ENCODE measurements at regions not wholly inside any gene's neighbourhood (a gene's known extent, or its start where the extent isn't known, plus 50 kb on each side); places are given as distances from the start of the nearest gene placed in this dataset.
"Not testable (repeated sequence)": the region's sequence is repeated elsewhere in the genome, so short reads cannot be mapped to it uniquely, and the experiment has no call there.

DNA sequence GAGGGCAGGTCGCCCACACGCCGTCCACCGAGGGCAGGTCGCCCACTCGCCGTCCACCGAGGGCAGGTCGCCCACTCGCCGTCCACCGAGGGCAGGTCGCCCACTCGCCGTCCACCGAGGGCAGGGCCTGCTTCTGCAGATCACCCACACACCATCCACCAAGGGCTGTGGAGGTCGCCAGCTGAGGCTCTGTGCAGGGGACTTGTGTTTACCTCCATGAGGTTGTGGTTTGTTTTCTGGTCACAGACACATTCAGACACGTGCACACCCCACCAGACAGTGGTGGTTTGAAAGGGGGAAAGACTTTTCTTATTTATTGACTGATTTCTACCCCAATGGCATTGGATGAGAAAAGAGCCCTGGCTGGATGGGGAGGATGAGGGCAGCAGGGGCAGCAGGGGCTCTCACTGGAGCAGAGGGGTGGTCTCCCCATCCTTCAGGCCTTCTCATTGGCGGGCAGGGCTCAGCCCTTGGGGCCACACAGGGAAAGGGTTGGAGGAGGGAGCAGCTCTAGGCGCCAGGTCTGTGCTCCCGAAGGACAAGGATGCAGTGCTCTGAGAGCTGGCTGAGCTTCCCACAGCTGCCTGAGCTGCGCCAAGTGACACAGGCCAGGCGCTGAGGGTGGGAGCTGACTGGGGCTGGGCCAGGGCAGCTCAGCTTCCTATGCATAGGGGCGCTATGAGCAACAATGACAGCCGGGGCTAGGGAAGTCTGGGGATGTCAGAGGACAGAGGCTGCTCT is 252.6 kb upstream of the B3GAT1 start:
- DNase-seq = no peak

DNA sequence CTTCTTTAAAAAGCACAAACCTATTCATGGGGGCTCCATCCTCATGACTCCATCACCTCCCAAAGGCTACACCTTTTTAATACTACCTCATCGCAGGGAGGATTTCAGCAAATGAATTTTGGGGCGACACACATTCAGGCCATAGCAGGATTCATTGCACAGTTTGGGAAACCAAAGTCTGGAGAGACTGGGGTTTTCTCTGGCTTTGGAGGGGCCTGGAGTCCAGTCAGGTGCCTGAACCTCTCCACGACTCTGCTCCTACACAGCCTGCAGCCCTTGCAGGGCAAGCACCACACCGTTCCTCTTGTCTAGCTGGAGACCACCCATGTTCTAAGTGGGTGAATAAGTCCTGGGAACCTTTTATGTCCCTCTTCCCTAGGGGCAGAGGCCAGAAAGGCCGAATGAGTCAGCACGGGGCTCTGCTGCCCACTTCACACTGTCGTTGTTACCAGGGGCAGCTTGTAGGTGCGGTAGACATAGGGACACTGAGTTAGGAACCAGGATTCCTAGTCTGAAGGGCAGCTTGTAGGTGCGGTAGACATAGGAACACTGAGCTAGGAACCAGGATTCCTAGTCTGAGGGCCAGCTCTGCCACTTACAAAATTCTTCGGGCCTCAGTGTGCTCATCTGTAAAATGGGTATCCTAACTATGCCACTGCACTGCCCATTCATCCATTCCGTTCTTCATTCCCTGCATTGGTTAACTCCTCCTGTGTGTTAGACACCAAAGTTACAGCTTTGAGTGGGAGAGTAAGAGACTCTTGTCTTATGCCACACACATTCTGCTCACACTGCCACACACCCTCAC is 251.7 kb upstream of the B3GAT1 start:
- DNase-seq = no peak

DNA sequence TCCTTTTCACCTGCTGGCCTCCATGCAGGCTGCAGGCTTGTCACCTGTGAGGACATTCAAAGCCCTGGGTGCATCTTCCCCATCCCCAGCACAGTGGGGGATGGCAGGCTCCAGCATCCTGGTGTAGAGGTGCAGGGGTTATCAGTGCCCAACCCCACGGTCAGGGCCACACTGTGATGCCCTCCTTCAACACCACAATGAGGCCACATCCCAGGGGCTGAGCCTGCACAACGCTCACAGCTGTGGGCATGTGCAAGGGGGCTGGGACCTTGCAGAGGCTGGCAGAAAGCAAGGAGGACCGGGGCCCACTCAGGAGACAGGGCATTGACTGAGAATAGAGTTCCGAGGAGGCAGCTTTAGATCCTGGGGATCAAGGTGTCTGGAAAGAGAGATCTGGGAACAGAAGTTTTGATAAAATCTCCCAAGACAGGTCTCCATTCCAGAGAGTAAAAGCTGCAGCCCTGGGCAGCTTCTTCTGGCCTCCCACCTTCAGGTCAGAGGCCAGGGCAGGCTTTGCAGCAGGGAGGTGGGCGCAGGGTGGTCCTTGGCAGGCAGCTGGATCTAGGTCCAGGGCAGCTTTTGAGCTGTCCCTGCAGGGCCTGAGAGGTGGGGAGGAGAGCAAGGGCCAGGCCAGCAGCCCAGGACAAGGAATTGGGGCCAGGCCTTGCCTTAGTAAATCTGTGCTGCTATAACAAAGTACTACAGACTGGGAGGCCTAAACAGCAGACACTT is 250.8 kb upstream of the B3GAT1 start:
- DNase-seq = no peak

DNA sequence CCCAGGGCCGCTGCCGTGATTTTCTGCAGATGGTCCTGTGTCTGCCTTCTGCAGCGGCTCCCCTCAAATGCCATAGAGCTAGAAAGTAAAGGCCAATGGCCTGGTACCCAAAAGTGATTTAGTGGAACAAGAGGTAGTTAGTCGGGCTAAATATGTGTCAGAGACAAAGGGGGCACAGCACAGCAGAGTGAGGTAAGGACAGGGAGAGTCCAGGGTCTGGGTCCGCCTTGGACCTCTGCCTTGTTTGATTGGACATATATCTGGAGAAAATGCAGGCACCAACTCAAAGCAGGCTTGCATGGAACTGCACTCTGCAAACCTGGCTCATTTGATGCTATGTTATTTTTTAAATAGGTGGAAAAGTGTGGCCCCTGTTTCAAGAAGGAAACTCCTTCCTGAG is 249.6 kb upstream of the B3GAT1 start:
- DNase-seq = no peak

DNA sequence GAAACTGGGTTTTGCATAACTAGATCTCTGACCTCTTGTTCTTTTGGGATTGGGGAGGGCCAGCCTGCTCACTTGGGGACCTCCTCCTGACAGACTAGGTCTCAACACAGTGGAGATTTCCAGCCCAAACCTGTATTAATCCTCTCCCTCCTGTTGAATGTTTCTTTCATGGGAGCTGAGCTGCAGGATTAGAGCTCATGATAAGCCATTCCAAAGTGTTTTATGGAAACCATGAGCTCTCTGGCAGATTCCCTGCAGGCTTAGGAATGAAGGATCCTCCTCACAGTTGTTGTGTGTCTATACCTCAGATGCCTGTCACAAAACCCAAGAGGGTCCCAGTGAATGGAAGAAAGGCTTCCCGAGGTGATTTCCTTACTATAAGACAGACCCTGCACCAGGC is 248.4 kb upstream of the B3GAT1 start:
- no peak for DNase-seq

DNA sequence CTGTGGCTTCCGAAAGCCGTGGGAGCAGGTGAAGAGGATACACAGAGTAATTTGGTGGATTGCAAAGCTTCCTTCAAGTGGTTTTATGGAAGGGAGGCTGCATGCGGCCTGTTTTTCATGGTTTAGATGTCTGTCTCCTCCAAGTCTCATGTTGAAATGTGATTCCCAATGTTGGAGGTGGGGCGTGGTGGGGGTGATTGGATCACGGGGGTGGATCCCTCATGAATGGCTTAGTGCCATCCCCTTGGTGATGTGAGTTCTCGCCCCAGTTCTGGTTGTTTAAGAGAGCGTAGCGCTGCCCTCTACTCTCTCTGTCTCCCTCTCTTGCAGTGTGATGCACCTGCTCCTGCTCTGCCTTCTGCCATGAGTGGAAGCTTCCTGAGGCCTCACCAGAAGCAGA is 247.8 kb upstream of the B3GAT1 start:
- no peak for DNase-seq

DNA sequence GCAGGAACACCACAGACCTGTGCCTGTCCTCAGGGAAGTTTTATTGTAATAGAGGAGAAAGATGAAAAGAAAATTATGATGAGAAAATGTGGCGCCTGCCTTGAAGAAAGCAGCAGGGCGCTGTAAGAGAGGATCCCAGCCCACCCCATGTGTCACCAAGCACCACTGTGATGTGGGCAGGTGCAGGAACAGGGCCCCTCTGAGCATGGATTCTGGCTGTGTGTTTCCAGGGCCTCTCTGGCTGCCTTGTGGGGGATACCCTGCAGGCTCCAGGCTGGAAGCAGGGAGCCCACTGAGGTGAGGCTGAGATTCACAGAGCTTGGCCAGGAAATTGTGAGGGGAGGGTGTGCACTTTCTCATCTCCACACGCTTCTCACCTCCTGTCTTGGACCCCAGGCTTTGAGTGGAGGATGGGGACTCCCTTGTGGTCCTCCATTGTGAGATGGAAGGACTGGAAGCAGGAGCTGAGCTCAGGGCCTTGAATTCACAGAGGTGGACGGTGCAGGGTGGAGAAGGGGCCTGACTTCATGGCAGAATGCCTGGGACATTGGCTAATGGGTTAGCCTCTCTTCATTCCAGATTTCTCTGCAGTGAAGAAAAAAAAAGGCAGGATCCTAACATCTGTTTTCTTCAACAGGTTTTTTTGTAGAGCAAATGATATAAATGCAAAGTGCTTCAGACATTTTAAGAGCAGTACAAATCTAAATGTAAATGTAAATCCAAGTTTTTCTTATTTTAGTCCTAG is 246.6 kb upstream of the B3GAT1 start:
- DNase-seq = no peak

DNA sequence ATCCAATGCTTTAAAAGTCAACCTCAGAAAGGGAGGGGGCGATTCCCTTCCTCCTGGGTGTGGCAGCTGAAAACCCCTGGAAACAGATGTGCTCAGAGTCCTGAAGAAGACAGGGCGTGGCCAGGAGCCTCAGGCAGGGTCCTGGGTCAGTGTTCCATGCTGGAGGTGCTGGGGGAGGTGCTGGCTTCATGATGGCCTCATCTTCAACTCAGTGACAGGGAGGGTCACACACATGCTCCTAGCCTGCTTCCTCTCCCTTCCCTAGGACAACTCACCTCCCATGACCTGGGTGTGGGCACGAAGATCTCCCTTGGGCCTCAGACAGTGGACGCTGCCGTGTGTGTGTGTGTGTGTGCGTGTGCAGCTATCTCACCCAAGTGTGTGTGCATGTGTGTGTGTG is 245.6 kb upstream of the B3GAT1 start:
- DNase-seq = no peak

DNA sequence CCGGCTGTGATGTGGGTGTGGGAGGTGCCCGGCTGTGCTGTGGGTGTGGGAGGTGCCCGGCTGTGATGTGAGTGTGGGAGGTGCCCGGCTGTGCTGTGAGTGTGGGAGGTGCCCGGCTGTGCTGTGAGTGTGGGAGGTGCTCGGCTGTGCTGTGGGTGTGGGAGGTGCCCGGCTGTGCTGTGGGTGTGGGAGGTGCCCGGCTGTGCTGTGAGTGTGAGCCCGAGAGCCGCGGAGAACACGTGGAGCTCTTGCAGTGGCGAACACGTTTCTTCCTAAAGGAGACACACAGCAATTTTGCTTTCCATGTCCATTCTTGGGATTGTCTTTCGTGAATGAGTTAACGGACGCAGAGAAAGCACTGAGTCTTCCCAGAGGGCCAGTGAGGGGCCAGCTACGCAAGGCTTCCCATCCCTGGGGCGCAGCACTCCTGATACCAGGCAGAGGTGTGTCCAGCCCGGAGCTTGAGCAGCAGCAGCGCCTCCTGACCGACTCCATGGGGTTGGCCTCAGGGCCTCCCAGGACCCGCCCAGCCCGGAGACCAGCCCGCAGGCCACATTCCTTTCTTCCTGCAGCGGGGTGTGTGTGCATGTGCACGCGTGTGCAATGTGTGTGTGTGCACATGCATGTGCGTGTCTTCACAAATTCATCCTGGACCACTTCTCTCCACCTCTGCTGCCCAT is 245.0 kb upstream of the B3GAT1 start:
- no peak for DNase-seq

DNA sequence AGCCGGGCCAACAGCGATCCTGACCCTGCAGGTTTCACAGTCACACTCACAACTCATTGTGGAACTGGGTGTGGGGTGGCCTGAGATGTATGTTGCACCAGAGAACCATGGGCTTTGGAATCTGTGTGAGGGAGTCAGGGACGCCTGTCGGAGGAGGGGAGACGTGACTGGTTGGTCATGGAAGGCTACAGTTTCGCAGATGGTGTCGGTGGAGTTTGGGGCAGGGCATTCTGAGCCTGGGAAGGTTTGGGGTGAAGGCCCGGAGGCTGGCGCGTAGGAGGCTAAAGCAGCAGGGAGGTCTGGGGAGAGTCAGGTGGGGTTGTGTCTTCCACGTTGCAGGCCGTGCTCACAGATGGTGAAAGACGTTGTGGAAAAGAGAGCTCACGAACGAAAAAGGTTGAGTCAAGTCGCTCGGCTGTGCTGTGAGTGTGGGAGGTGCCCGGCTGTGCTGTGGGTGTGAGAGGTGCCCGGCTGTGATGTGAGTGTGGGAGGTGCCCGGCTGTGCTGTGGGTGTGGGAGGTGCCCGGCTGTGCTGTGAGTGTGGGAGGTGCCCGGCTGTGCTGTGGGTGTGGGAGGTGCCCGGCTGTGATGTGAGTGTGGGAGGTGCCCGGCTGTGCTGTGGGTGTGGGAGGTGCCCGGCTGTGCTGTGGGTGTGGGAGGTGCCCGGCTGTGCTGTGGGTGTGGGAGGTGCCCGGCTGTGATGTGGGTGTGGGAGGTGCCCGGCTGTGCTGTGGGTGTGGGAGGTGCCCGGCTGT is 244.2 kb upstream of the B3GAT1 start:
- DNase-seq = not testable (repeated sequence)

DNA sequence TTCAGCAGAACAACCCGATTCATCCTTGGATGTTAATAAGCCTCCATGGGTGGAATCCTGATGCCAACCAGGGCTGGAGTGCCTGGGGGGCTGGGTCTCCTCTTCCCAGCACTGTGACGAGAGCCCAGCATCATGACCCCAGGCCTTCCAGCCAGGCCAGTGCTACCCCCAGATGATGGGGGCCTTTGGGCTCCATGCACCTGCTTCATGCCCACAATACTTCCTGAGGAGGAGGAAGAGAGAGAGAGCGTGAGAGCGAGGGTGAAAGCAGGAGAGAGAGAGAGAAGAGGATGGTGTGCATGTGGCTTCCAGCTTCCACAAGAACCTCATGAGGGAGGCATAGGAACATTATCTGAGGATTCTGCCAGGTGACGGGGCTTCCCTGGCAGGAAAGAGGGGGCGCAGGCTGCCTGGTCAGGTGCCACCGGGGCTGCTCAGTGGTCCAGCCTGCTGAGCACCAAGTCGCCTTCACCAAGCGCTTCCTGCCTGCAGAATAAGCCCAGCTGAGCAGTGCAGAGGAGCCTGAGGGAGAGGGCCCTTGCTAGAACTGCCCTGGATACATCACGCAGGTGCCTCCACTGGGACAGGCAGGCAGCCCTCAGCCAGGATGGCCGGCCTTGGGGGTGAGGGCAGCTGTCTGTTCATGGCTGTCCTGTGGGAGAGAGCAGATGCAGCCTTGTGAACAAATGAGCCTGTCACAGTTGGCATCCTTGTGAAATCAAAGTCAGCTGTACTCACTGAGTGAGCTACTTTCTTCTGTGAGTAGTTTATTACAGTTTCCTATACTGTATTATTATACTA is 243.3 kb upstream of the B3GAT1 start:
- no peak for DNase-seq

DNA sequence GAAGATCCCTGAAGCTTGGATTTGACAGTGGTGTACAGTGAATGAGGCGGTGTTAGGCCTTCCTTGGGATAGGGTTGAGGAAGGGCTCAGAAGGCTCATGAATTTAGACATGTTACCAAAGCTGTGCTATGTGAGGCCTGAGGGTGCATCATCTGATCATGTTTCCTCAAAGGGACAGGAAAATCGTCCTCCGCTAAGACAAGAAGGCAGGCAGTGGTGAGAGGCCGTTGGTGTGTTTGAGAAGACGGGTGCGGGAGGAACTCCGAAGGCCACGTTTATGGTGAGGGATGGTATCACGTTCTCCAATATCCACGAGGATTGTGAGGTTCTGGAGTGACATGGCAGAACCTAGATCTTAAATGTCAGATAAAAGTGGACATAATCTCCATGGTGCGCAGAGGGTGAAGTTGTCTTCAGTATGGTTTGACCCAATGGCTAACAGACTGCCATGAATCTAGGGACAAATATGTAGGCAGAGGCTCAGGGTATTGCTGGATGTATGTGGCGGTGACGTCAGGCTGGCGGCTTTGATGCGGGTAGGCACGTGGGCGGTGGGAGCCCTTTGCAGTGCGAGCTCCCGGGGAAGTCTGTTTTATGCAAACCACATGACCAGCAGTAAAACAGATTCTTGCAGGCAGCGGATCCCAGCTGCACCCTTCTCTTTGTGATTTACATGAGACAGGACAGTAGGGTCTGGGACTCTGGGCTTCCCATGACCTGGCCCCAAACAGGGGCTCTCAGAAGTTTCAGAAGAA is 242.3 kb upstream of the B3GAT1 start:
- no peak for DNase-seq

DNA sequence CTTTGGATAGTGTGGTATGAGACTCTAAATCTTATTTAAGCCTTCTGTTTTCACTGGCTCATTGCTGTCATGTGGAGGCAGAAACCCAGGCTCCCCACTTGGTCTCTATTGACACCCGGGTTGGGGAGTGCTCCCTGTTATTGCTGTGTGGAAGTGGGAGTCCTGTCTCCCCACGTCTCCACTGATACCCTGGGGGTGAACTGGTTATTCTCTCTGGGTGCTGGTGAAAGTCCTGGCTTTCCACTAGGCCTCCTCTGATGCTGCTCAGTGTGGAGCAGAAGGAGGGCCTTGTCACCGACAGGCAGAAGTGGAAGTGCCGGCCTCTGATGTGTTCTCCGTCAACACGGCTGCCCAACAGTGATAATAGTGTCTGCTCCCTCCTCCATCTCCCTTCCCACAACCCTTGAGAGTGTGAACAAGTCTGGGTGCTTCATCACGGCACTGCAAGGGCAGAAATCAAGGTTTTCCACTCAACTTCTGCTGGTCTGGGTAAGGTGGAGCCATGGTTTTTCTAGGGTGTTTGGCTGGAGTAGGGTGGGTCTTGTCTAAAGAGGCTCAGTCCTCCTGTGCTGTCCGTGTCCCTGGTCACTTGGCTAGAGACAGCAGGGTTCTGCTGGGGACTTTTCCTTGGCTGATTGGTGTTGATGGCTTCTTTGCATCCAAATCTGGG is 240.7 kb upstream of the B3GAT1 start:
- no peak for DNase-seq

DNA sequence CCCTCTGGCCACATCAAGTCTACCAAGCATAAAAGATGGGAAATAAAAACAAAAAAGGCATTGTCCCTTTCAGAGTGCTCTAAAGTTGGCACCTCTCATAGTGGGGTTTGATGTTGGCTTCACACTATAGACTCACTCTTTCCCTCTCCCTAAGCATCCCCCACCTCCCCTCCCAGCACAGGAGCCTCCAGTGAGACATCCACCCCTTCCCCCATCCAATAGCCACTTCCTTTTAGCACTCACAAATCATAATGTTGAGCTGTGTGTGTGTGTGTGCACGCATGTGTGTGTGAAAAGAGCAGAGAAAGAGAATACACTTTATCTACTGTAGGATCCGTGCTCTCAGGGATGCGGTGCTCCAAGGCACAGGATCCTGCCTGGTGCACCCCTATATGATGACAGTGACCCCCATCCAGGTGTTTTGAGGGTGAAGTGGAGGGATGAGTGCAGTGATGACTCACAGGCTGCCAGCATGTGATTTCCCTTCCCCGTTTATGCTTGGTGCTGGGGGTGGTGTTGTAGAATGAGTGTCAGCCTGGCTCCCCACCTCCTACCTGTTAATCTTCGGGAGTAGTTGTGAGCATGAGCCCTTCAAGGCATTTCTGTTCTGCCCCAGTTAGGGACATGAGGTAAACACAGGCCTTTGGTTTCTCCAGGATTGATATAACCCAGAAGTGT is 235.2 kb upstream of the B3GAT1 start:
- DNase-seq = no peak

DNA sequence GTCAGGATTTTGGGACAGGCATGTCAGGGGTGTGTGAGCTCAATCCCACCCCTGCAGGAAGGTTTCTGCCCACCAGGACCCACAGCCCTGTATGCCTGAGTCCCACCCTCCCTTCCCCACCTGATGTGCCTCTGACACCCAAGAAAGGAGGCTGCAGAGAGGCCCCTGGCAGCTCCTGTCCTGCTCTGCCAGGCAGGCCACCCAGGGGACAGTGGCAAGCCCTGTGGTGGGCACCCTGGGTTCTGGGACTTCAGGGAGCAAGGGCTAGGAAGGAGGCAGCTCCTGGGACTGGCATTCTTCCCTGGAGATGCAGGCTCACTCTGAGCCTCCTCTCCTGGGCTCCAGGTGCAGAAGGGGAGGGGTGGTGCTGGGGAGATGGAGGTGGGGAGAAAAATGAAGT is 234.5 kb upstream of the B3GAT1 start:
- DNase-seq = no peak

DNA sequence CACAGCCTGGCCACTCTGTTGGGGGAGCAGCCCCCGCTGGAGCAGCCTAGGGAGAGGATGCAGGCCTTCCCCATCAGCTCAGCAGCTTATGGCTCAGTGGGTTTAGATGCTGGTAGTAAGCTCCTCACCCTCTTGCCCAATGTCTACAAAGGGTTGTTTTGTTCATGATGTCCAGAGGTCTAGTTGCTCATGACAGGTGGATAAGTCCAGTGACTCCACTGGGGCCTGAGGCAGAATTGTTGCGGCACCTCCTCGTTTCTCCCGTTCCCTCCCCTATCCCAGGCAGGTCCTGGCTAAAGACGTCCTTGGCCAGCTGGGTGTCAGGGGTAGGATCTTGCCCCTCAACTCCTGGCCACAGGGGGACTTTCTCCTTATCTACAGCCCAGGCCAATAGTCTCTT is 233.5 kb upstream of the B3GAT1 start:
- DNase-seq = no peak

DNA sequence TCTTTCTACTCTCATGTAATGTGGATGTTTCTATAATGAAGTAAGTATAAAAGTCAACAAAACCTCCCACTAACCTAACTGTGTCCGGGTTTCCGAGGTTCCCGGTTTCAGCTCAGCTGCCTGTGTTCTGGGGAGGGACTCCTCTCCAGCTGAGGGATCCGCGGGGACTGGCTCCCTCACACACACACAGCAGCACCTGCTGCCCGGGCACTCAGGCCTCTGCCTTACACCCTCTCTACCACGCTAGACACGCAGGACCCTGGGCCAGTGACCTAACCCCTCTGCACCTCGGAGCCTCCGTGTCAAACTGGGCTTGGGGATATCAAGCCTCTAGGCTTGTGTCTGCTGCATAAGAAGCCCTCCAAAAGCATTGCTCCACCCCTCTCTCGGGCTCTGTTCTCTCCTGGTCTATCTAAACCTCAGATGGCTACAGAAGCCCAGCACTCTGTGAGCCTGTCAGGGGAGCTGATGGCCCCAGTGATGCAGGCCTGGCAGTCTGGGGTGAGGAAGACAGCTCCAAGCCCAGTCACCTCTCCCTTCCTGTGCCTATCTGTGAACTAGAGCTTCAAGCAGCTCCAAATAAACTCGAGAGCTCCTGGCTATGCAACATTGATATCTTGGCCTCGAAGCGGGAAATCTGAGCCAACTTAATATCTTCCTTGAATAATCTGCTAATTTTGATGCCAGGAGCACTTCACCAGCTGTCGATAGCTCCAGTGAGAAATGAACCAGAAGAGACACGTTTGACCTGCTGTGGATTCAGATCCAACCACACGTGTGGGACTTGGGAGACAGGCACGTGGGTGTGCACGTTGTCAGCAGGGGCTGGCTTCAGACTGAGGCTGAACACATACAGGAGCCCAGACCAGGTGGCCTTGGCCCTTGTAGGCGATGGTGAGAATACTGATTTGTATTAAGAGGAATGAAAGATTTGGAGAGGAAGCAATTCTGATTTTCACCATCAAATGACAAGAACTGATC is 232.7 kb upstream of the B3GAT1 start:
- DNase-seq = no peak

Data from skin of body (tissue), 1 donor.